GM18861 (cell line): ENCODE measurements at regions not wholly inside any gene's neighbourhood (a gene's known extent, or its start where the extent isn't known, plus 50 kb on each side); places are given as distances from the start of the nearest gene placed in this dataset.
"Not testable (repeated sequence)": the region's sequence is repeated elsewhere in the genome, so short reads cannot be mapped to it uniquely, and the experiment has no call there.

ENCODE experiments used
- ATAC-seq: cut with Tn5 transposase; IDR thresholded peaks from one replicate; pipeline ENCODE4 v1.9.1; 2021; ENCODE audit not compliant: unreplicated experiment

DNA sequence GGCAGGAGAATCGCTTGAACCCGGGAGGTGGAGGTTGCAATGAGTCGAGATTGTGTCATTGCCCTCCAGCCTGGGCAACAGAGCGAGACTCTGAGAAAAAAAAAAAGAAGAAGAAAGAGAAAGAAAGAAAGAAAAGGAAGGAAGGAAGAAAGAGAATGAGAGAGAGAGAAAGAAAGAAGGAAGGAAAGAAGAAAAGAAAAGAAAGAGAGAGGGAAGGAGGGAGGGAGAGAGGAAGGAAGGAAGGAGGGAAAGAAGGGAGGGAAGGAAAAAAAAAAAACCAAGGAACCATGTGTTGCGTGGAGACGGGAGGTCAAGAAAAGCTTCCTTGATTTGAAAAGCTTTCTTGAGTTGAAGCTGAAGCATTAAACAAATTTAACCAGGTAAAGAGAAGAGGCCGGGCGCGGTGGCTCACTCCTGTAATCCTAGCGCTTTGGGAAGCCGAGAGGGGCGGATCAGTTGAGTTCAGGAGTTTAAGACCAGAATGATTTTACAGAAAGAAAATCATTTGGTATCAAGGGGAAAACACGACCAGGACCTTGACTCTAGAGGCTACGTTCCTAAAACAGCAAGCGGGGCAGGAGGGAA, 90.5 kb upstream of the PRSS16 start:
- no peak for ATAC-seq

- ATAC-seq = no peak
Observed at GRCh38 chr6:27157459-27158315, 89.8 kb upstream of the PRSS16 start.

- no peak for ATAC-seq
Observed at GRCh38 chr6:27158316-27158643, 89.2 kb upstream of the PRSS16 start.

DNA sequence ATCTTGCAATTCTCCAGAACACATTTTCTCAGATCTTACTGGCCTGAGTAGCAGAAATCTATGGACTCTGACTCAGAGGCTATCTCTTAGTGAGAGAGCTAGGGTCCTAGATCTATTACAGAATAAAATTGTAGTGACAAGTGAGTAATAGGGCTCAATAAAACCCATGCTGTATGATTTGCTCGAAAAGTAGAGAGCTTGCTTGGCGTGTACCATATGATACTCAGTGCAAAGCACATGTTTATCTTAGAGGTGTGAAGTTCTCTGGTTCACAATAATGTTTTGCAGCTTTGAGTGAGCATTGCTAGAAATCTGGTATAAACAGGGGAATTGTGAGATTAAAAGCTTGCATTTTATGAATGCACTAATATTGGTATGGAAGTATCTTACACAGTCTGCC, 87.8 kb upstream of the PRSS16 start:
- no peak for ATAC-seq

DNA sequence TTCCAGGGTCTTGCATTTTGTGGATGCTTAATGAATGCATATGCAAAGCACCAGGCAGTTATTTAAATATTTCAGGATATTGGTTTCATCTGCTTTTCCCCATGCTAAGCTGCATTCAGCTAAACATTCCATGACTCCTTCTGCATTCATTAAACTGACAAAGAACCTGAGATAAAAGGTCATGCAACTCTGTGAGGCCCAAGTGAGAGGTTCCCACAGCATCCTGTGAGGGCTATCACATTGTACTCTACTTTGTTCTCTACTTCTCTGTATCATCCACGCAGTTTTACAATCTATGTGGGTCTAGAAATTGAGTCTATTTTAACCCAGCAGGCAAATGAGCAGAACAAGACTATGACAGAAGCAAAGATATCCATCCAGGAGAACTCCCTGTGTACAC, 86.4 kb upstream of the PRSS16 start:
- no peak for ATAC-seq

GRCh38 chr6:27161603-27161945, 85.9 kb upstream of the PRSS16 start:
- no peak for ATAC-seq

DNA sequence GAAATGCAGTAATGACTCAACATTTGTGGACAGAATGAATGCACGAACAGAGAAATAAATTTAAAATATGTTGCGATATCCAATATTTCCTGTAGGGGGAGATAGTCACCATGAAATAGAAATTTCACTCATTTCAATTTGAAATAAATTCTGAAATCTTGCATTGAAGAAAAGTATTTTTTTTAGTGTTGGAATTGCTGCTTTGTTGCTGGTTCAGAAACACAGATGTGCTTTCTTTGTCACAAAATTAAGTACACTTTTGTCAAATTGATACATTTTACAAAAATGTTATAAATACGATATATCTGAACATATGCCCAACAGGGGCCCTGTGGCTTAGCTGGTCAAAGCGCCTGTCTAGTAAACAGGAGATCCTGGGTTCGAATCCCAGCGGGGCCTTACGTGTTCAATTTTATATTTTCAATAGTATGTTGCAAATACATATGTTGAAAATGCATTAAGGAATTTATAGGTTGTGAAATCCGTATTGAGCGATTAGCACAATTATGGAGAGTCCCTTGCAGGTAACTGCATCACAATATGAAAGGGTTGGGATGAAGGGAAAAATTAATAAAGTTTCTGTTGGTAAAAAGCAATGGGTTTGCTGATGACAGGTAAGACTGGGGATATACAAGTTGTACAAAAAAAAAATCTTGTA, 85.4 kb upstream of the PRSS16 start:
- ATAC-seq = no peak

DNA sequence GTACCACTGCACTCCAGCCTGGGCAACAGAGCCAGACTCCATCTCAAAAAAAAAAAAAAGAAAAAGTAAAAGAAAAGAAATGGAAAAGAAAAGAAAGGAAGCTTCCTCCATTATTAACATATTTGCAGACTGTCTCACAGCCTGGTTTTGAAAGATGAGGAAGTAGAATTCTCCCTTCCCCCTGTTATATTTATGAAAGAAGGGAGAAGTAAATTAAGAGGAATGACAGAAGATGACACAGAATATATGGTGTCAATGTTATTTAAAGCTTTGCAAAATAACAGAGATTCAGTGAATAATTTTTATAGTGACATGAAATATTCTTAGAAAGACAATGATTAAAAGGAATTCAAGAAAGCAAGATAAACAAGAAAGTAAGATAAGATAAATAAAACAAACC, 83.7 kb upstream of the PRSS16 start:
- ATAC-seq = no peak

DNA sequence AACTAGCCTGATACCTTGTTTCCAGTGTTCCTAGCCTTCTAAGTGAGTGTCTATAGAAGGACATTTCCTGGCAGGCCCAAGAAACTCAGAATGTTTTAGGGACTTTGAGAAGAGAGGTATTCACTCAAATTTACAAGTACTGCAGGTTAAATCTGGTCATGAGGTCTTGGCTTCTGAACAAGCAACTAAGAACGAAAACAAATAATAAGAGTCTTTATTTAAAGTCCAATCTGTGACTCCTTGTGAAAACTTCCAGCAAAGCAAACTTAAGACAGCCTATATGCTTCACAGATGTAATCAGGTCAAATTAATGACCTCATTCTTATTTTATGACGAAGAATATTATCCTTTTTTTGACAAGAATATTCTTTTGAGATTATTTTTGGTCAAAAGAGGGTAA, 79.4 kb upstream of the PRSS16 start:
- ATAC-seq = no peak

DNA sequence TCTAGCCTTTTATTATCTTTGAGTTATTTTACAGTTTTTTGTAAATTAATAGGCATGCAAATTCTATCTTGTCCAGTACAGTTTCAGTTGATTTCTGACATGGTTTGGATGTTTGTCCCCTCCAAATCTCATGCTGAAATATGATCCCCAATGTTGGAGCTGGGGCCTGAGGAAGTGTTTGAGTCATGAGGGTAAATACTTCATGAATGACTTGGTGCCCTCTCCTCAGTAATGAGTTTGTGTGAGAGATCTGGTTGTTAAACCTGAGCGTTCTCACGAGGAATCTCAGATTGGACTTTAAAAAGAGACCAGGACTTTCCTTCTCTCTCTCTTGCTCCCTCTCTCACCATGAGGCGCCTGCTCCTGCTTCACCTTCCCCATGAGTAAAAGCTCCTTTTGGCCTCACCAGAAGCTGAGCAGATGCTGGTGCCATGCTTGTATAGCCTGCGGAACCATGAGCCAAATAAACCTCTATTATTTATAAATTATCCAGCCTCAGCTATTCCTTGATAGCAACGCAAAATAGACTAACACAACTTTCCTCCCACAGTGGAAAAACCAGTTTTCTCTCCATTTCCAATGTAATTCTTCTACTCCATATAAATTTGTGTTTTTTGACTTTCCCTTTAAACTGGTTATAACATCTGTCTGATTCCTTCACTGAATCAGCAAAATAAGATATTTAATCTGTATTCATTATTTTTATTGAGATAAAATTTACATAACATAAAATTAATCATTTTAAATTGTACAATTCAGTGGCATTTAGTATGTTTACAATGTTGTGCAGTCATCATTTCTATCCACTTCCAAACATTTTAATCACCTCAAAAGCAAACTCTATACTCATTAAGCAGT, 78.7 kb upstream of the PRSS16 start:
- no peak for ATAC-seq

DNA sequence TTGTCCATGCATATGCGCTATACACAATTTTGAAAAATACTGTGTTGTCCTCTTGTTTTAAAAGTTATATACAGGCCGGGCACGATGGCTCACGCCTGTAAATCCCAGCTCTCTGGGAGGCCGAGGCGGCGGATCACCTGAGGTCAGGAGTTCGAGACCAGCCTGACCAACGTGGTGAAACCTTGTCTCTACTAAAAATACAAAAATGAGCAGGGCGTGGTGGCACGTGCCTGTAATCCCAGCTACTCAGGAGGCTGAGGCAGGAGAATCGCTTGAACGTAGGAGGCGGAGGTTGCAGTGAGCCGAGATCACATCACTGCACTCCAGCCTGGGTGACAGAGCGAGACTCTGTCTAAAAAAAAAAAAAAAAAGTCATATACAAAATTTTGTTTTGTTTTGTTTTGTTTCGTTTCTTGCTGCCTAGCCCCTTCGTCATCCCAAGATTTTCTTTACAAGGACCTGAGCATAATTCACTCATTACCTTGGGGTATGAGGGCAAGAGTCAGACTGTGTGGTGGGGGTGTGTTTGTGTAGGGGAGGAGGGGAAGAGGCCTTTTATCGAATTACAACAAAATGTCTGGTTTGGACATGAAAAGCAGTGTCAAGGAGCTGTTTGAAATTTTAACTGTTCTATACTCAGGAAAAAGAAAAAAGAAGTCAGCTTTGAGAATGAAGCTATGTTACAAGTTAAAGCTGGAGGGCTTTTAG, 74.8 kb upstream of the PRSS16 start:
- not testable (repeated sequence) for ATAC-seq

- not testable (repeated sequence) for ATAC-seq
Observed at GRCh38 chr6:27173232-27173601, 74.3 kb upstream of the PRSS16 start.

GRCh38 chr6:27174958-27175357, 72.5 kb upstream of the PRSS16 start:
- ATAC-seq = no peak

GRCh38 chr6:27176096-27176495, 71.4 kb upstream of the PRSS16 start:
- no peak for ATAC-seq

GRCh38 chr6:27176523-27177484, 70.7 kb upstream of the PRSS16 start:
- no peak for ATAC-seq

DNA sequence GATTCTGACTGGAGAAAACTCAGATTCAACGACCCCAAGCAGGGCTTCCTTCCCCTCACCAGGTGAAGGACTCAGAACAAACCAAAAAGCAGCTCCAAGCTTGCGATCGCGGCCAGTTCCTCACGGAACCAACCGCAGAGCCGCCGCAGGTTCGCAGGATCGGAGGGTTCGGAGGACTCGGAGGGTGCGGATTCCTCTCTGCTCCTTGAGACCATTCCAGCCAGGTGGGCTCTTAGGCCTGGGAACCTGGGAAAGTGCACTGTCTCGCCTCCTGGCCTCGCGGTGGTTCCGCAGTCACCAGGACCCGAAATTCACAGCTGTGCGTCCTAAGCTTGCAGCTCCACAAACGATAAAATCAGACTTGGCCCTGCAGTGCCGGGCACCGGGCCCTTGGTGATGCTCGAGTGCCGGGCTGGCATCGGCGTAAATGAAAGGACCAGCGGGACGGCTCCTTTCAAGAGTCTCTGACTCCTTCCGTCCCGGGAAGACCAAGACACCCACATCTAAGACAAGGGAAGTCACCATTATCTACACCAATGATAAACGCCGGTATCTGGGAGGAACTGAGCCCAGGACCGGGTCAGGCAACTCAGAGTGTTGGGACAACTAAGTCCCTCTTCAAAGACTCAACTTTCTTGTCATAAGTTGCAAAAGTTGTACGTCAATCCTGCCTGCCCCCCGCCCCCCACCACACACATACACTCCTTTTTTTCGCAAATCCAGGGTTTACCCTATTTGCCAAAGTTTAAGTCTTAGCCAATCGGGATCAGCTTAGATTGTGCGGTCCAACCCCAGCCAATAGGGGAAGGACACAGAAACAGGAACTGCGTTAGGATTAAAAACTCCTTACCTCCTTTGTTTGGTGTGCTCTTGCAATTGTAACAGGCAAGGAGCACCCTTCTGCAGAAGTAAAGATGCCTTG, 69.8 kb upstream of the PRSS16 start:
- ATAC-seq = peak; percentile 79

DNA sequence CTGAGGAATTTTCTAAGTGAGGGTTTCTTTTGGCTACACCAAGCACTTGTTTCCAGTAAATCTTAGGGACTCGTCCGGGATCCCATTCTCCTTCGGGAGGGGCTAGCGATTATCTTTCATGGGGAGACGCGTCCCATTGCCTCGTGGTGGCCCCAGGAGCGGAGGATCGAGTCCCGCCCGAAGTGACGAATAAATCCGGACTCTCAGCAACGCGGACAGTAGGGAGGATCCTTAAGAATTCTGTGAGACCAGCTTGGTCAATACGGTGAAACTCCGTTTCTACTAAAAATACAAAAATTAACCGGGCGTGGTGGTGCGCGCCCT, 69.1 kb upstream of the PRSS16 start:
- peak; percentile 3 for ATAC-seq

GRCh38 chr6:27178860-27179259, 68.6 kb upstream of the PRSS16 start:
- ATAC-seq = no peak
